ENCODE measurements at regions not wholly inside any gene's neighbourhood (a gene's known extent, or its start where the extent isn't known, plus 50 kb on each side); places are given as distances from the start of the nearest gene placed in this dataset.
A peak's percentile ranks its signal among the peaks of the same experiment; 100 is the strongest.

- 15% methylated on average over 3 of the region's 3 CpGs for WGBS (ENCODE audit: insufficient coverage, low coverage, low lambda C conversion rate, missing lambda C conversion rate)
- ATAC-seq (peak; percentile 26 to 84 (median 62)), DNase-seq (peak; percentile 51 to 71 (median 61))
- Histone ChIP-seq H3K4me1 (no peaks in the 10 kb centered on the region), H3K36me3 (no peaks in the 10 kb centered on the region), H3K4me3 (no peak overlapping the region), H3K27me3 (no peaks in the 10 kb centered on the region), H3K27ac (no peak overlapping the region), H3K9me3 (no peaks in the 10 kb centered on the region)
- TF ChIP-seq CTCF (IDR thresholded peaks at IDR 0.05) (no peak), POLR2A (IDR thresholded peaks at IDR 0.05) (no peak)
- intact Hi-C loops (cut with DNase I): no loop called here
Measured at GRCh38 chr15:81752546-81752942, 293.3 kb downstream of the MEX3B start.

GRCh38 chr15:81751816-81752545, 293.8 kb downstream of the MEX3B start:
- Histone ChIP-seq H3K4me1 (no peaks in the 10 kb centered on the region), H3K4me3 (no peak overlapping the region), H3K36me3 (no peaks in the 10 kb centered on the region), H3K27ac (no peak overlapping the region), H3K9me3 (no peaks in the 10 kb centered on the region), H3K27me3 (no peaks in the 10 kb centered on the region)
- no peak for ATAC-seq
- 45% methylated on average over 6 of the region's 6 CpGs for WGBS (ENCODE audit: insufficient coverage, low coverage, low lambda C conversion rate, missing lambda C conversion rate)
- DNase-seq: no peak
- intact Hi-C loops (cut with DNase I): no loop called here
- TF ChIP-seq POLR2A (IDR thresholded peaks at IDR 0.05): no peak
- TF ChIP-seq CTCF (IDR thresholded peaks at IDR 0.05): no peak

GRCh38 chr15:81751256-81751655, 294.6 kb downstream of the MEX3B start:
- TF ChIP-seq POLR2A (IDR thresholded peaks at IDR 0.05): no peak
- TF ChIP-seq CTCF (IDR thresholded peaks at IDR 0.05): no peak
- no peaks in the 10 kb centered on the region for H3K27me3 ChIP-seq
- H3K27ac ChIP-seq: no peak overlapping the region
- H3K9me3 ChIP-seq: no peaks in the 10 kb centered on the region
- DNase-seq (no peak), ATAC-seq (no peak)
- no peaks in the 10 kb centered on the region for H3K4me1 ChIP-seq
- WGBS (ENCODE audit: insufficient coverage, low coverage, low lambda C conversion rate, missing lambda C conversion rate): 65% methylated on average over 3 of the region's 7 CpGs
- H3K36me3 ChIP-seq: no peaks in the 10 kb centered on the region
- H3K4me3 ChIP-seq: no peak overlapping the region
- intact Hi-C loops (cut with DNase I): no loop called here

GRCh38 chr15:81749716-81750375, 296.0 kb downstream of the MEX3B start:
- TF ChIP-seq POLR2A (IDR thresholded peaks at IDR 0.05): no peak
- no peak for TF ChIP-seq CTCF (IDR thresholded peaks at IDR 0.05)
- no peaks in the 10 kb centered on the region for H3K9me3 ChIP-seq
- 78% methylated on average over 8 of the region's 26 CpGs for WGBS (ENCODE audit: insufficient coverage, low coverage, low lambda C conversion rate, missing lambda C conversion rate)
- no peaks in the 10 kb centered on the region for H3K36me3 ChIP-seq
- DNase-seq (no peak), ATAC-seq (no peak)
- no peak overlapping the region for H3K27ac ChIP-seq
- no peaks in the 10 kb centered on the region for H3K27me3 ChIP-seq
- H3K4me3 ChIP-seq: no peak overlapping the region
- H3K4me1 ChIP-seq: no peaks in the 10 kb centered on the region
- intact Hi-C loops (cut with DNase I): no loop called here

Data from right lobe of liver (tissue), 6 donors.